GM12874 (cell line): ENCODE measurements at regions not wholly inside any gene's neighbourhood (a gene's known extent, or its start where the extent isn't known, plus 50 kb on each side); places are given as distances from the start of the nearest gene placed in this dataset.

Experiments
- TF ChIP-seq, protein P1 (sequence below): IDR thresholded peaks from 2 replicates; pipeline ENCODE4 v1.5.1; 2011; ENCODE audit warnings: low read depth, mild to moderate bottlenecking, control low read depth, low read length, moderate library complexity; ENCODE audit not compliant: insufficient read depth

DNA sequence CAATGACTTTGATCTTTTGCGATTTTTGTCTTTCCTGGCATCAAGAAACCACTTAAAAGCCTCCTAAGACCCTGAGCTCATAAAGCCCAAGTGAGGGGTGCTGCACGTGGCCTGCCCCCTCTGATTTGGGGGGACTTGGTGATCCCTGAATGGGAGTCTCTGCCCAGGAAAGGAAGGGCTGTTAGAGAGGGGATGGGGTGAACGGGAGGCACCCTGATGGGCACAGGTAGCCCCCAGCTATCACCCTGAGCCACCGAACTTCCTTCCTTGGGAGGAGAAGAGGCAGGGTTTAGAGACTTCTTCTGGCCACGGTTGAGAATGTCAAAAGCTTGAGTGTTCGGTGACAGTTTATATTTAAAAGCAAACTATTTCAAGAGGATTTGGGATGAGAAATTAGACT lies 305.5 kb downstream of the ZNF536 start:
- TF ChIP-seq, protein P1, sequence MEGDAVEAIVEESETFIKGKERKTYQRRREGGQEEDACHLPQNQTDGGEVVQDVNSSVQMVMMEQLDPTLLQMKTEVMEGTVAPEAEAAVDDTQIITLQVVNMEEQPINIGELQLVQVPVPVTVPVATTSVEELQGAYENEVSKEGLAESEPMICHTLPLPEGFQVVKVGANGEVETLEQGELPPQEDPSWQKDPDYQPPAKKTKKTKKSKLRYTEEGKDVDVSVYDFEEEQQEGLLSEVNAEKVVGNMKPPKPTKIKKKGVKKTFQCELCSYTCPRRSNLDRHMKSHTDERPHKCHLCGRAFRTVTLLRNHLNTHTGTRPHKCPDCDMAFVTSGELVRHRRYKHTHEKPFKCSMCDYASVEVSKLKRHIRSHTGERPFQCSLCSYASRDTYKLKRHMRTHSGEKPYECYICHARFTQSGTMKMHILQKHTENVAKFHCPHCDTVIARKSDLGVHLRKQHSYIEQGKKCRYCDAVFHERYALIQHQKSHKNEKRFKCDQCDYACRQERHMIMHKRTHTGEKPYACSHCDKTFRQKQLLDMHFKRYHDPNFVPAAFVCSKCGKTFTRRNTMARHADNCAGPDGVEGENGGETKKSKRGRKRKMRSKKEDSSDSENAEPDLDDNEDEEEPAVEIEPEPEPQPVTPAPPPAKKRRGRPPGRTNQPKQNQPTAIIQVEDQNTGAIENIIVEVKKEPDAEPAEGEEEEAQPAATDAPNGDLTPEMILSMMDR, result no peak

DNA sequence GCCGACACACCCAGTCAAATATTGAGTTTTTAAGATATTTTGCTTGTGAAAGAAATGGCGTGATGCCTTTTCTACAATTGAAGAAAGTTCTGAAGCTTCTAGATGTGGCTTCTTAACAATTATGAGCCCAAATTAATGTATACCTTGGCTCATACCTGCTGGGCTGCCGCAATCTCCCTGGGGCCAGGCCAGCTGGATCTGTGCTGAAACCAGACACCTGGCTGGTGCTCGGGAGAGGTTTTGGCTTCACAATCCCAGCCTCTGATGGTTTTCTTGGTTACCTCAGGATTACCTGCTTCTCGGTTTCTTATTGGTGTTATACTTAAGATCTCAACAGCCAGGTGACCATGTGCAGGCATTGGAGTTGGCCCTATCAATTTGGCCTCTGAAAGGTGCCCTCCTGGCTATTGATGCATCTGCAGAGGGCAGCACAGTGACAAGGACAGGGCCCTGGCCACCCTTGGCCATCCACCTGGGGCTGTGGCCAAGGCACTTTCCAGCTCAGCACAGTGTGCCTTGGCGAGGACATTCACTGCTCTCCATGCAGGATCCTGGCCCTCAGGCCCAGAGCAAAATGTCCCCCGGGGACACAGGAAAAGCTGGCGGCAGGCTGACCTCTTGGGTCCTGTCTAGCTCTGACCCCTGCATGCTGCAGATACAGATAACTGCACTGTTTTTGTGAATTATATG lies 305.0 kb downstream of the ZNF536 start:
- TF ChIP-seq, protein P1, result no peak

GRCh38 chr19:30675086-30675485 lies 302.9 kb downstream of the ZNF536 start:
- TF ChIP-seq, protein P1, result no peak

DNA sequence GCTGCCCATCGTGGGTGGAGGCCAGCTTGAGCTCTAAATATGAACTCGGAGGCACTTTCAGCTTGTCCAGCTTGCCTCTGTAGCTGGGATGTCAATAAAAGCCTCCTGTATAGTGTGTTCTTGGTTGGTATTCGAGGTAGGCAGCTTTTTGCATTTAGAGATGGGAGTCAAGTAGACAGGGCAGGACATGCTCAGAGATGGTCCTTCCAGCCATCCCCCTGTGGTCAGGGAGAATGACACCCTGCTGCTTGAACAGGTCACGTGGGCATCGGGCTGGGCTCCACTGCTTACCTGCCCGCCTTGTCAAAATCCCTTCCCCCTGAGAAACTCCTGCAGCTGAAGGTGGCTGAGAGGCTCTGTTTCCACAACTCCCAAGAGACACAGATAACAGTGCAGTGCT lies 302.5 kb downstream of the ZNF536 start:
- TF ChIP-seq, protein P1, result no peak

DNA sequence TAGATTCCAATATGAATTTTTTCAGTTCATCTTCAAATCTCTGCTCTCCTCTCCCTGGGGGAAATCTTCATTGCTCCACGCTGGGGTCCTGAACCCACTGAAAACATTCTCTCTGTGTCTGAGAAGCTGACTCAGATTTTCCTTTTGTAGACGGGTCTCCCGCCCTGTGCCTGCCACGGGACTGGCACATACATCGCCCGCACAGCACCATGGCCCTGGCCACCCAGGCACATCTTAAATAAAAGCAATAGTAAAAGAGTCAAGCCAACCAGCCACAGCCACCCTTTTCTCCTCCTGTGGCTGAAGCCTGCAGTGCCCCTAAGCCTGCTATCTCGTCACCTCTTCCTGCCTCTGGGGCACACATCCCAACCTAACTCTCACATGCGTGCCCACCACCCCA lies 301.2 kb downstream of the ZNF536 start:
- TF ChIP-seq, protein P1, result no peak

GRCh38 chr19:30672926-30673325 lies 300.7 kb downstream of the ZNF536 start:
- TF ChIP-seq, protein P1, result no peak

DNA sequence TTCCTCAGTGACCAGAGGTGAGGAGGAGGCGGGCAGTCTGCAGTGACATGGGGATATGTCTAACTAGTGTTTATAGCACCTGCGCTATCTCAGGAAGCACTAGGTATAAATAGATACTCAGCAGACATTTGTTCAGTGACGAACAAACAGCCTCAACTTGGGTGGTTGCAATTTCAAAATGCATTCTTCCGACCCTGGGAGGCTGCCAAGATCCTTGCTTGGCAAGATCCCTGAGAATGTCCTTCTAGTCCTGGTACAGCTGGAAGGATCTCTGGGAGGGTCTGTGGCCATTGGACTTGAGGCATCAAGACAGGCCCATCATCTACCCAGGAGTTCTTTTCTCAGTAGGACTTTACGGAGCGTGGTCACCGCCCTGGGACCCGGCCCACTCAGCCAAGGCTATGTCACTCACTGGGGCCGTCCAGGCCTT lies 299.5 kb downstream of the ZNF536 start:
- TF ChIP-seq, protein P1, result no peak

DNA sequence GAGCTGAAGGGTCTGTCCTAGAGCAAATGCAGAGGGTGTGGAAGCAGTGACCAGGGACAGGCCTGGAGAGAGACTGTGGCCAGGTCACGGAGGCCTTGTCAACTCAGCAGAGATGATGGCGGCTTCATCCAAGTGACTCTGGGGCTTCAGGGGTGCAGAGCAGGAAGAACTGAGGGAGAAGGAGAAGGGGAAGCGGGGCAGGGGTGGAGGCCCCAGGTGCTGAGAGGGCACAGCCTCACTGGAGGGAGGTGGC lies 299.1 kb downstream of the ZNF536 start:
- TF ChIP-seq, protein P1, result no peak
